22Rv1 (cell line): ENCODE measurements at regions not wholly inside any gene's neighbourhood (a gene's known extent, or its start where the extent isn't known, plus 50 kb on each side); places are given as distances from the start of the nearest gene placed in this dataset.

Experiments
- CTCF ChIP-seq: fragments of 450-650 bp; IDR thresholded peaks from 2 replicates; pipeline ENCODE4 v1.5.1; 2017; ENCODE audit warnings: mild to moderate bottlenecking
- ZFX ChIP-seq: fragments of 450-650 bp; IDR thresholded peaks from 2 replicates; pipeline ENCODE4 v1.6.1; 2017; ENCODE audit warnings: antibody characterized with exemption, borderline replicate concordance

- TF ChIP-seq CTCF (no peak), ZFX (no peak)
Observed at GRCh38 chr4:153036931-153037482, 100.9 kb downstream of the FHDC1 start.
